DND-41 (cell line): ENCODE measurements at regions not wholly inside any gene's neighbourhood (a gene's known extent, or its start where the extent isn't known, plus 50 kb on each side); places are given as distances from the start of the nearest gene placed in this dataset.

ENCODE experiments used
- ATAC-seq: fragments of 200-7000 bp; cut with Tn5 transposase; 3 replicates; pipeline ENCODE4 v1.9.1; 2021; ENCODE audit warnings: low read depth; ENCODE audit not compliant: insufficient read depth
- DNase-seq: peaks from one replicate; pipeline ENCODE4 v3.0.0-alpha.2; 2020
- H2AFZ ChIP-seq: 2 replicates; pipeline ENCODE4 v1.6.0; 2012; ENCODE audit warnings: low read depth, low read length
- H3K27ac ChIP-seq: 2 replicates; pipeline ENCODE4 v1.5.1; 2012; ENCODE audit warnings: low read length, inconsistent platforms
- H3K27me3 ChIP-seq: fragments of 200-600 bp; sonication (generic); 2 replicates; pipeline ENCODE4 v1.6.0; 2012; ENCODE audit warnings: low read length, mild to moderate bottlenecking, inconsistent platforms; ENCODE audit not compliant: insufficient read depth, poor library complexity
- H3K36me3 ChIP-seq: 2 replicates; pipeline ENCODE4 v1.5.1; 2012; ENCODE audit warnings: low read length, inconsistent platforms; ENCODE audit not compliant: insufficient read depth
- H3K4me1 ChIP-seq: 2 replicates; pipeline ENCODE4 v1.5.1; 2012; ENCODE audit warnings: mild to moderate bottlenecking, low read length; ENCODE audit not compliant: insufficient read depth
- H3K4me2 ChIP-seq: 2 replicates; pipeline ENCODE4 v1.6.0; 2012; ENCODE audit warnings: mild to moderate bottlenecking, moderate library complexity, low read length, inconsistent platforms; ENCODE audit not compliant: insufficient read depth
- H3K4me3 ChIP-seq, 2 experiments: fragments of 200-600 bp in 1 of 2; shearing (Covaris generic) in 1 of 2; 2 replicates each; pipeline ENCODE4 v1.5.1; 2012 to 2016; ENCODE audit warnings: inconsistent platforms in 2 of 2, low read length in 2 of 2, mild to moderate bottlenecking in 2 of 2, low read depth in 1 of 2, moderate library complexity in 1 of 2
- H3K79me2 ChIP-seq: 2 replicates; pipeline ENCODE4 v1.6.0; 2012; ENCODE audit warnings: low read length, inconsistent platforms; ENCODE audit not compliant: insufficient read depth
- H3K9ac ChIP-seq: 2 replicates; pipeline ENCODE4 v1.6.0; 2012; ENCODE audit warnings: low read depth, mild to moderate bottlenecking, inconsistent platforms, low read length, moderate library complexity
- H3K9me3 ChIP-seq: 2 replicates; pipeline ENCODE4 v1.5.1; 2012; ENCODE audit warnings: low read length, moderate library complexity, mild to moderate bottlenecking, inconsistent platforms; ENCODE audit not compliant: insufficient read depth, severe bottlenecking
- H4K20me1 ChIP-seq: 2 replicates; pipeline ENCODE4 v1.6.0; 2012; ENCODE audit warnings: low read length; ENCODE audit not compliant: insufficient read depth
- CTCF ChIP-seq: IDR thresholded peaks from 2 replicates; pipeline ENCODE4 v1.5.1; 2012; ENCODE audit warnings: borderline replicate concordance, low read length, moderate library complexity, mild to moderate bottlenecking; ENCODE audit not compliant: poor library complexity, severe bottlenecking; ENCODE audit errors: extremely low read depth
- EZH2 ChIP-seq: IDR thresholded peaks from 3 replicates; pipeline ENCODE4 v1.6.1; 2012; ENCODE audit warnings: borderline replicate concordance, low read depth, mild to moderate bottlenecking, moderate library complexity, low read length, inconsistent platforms; ENCODE audit not compliant: severe bottlenecking

- Histone ChIP-seq H3K9me3 (no peaks in the 10 kb centered on the region), H3K9ac (no peak overlapping the region), H3K4me1 (no peaks in the 10 kb centered on the region), H3K36me3 (no peaks in the 10 kb centered on the region), H3K79me2 (no peaks in the 10 kb centered on the region), H4K20me1 (no peaks in the 10 kb centered on the region), H3K27ac (no peak overlapping the region), H3K4me3 (no peak overlapping the region), H3K4me2 (no peak overlapping the region), H3K27me3 (no peaks in the 10 kb centered on the region), H2AFZ (no peak overlapping the region)
- ATAC-seq (no peak), DNase-seq (no peak)
- TF ChIP-seq CTCF = no peak
- no peak for TF ChIP-seq EZH2
These were observed 591.2 kb downstream of the TLR4 start for GRCh38 chr9:118295413-118295812.

GRCh38 chr9:118302721-118303120 is 598.5 kb downstream of the TLR4 start:
- no peak for ATAC-seq
- no peaks in the 10 kb centered on the region for H3K9me3 ChIP-seq

GRCh38 chr9:118303216-118303615 is 599.0 kb downstream of the TLR4 start:
- Histone ChIP-seq H3K27ac (no peak overlapping the region), H3K27me3 (no peaks in the 10 kb centered on the region), H2AFZ (no peak overlapping the region), H3K79me2 (no peaks in the 10 kb centered on the region), H3K9me3 (no peaks in the 10 kb centered on the region), H3K4me1 (no peaks in the 10 kb centered on the region), H3K36me3 (no peaks in the 10 kb centered on the region), H3K4me3 (no peak overlapping the region), H3K4me2 (no peak overlapping the region), H4K20me1 (no peaks in the 10 kb centered on the region), H3K9ac (no peak overlapping the region)
- no peak for ATAC-seq
- TF ChIP-seq EZH2 (no peak), CTCF (no peak)
- no peak for DNase-seq

More at GRCh38 chr9:118302721-118303120, 598.5 kb downstream of the TLR4 start:
- Histone ChIP-seq H3K9ac (no peak overlapping the region), H3K4me1 (no peaks in the 10 kb centered on the region), H3K4me3 (no peak overlapping the region), H3K4me2 (no peak overlapping the region), H3K79me2 (no peaks in the 10 kb centered on the region), H3K36me3 (no peaks in the 10 kb centered on the region), H4K20me1 (no peaks in the 10 kb centered on the region), H3K27ac (no peak overlapping the region), H3K27me3 (no peaks in the 10 kb centered on the region), H2AFZ (no peak overlapping the region)
- TF ChIP-seq EZH2 = no peak
- no peak for TF ChIP-seq CTCF
- no peak for DNase-seq

GRCh38 chr9:118305331-118305730 is 601.1 kb downstream of the TLR4 start:
- no peaks in the 10 kb centered on the region for H3K36me3 ChIP-seq
- no peak overlapping the region for H2AFZ ChIP-seq
- H3K79me2 ChIP-seq = no peaks in the 10 kb centered on the region
- H3K4me1 ChIP-seq = no peaks in the 10 kb centered on the region
- no peaks in the 10 kb centered on the region for H4K20me1 ChIP-seq
- no peak overlapping the region for H3K4me3 ChIP-seq
- ATAC-seq (no peak), DNase-seq (no peak)
- no peak overlapping the region for H3K9ac ChIP-seq
- H3K9me3 ChIP-seq = no peaks in the 10 kb centered on the region
- no peak overlapping the region for H3K27ac ChIP-seq
- no peaks in the 10 kb centered on the region for H3K27me3 ChIP-seq
- H3K4me2 ChIP-seq = no peak overlapping the region
- no peak for TF ChIP-seq CTCF
